RWPE2 (cell line): ENCODE measurements at regions not wholly inside any gene's neighbourhood (a gene's known extent, or its start where the extent isn't known, plus 50 kb on each side); places are given as distances from the start of the nearest gene placed in this dataset.

ENCODE experiments used
- ATAC-seq: fragments of 200-7000 bp; cut with Tn5 transposase; 3 replicates; pipeline ENCODE4 v1.9.1; 2021; ENCODE audit warnings: low read depth
- DNase-seq: peaks from one replicate; pipeline ENCODE4 v3.0.0-alpha.2; 2020; ENCODE audit warnings: low spot score
- H3K27ac ChIP-seq: fragments of 450-650 bp; 2 replicates; pipeline ENCODE4 v1.5.1; 2017; ENCODE audit warnings: mild to moderate bottlenecking; ENCODE audit not compliant: poor library complexity, severe bottlenecking
- H3K27me3 ChIP-seq: fragments of 250-450 bp; sonication (Bioruptor Pico); 2 replicates; pipeline ENCODE4 v1.5.1; 2021; ENCODE audit warnings: mild to moderate bottlenecking, moderate library complexity; ENCODE audit not compliant: insufficient read depth, poor library complexity, severe bottlenecking
- H3K36me3 ChIP-seq: fragments of 250-450 bp; sonication (Bioruptor Pico); 2 replicates; pipeline ENCODE4 v1.5.1; 2020; ENCODE audit warnings: low read depth, mild to moderate bottlenecking, moderate library complexity
- H3K4me1 ChIP-seq: fragments of 250-450 bp; sonication (Bioruptor Pico); 2 replicates; pipeline ENCODE4 v1.5.1; 2021; ENCODE audit warnings: mild to moderate bottlenecking, moderate library complexity; ENCODE audit not compliant: insufficient read depth, poor library complexity, severe bottlenecking
- H3K4me3 ChIP-seq: fragments of 250-450 bp; sonication (Bioruptor Pico); 2 replicates; pipeline ENCODE4 v1.5.1; 2021; ENCODE audit warnings: mild to moderate bottlenecking, moderate library complexity; ENCODE audit not compliant: severe bottlenecking
- H3K9me3 ChIP-seq: fragments of 250-450 bp; sonication (Bioruptor Pico); 2 replicates; pipeline ENCODE4 v1.5.1; 2021; ENCODE audit warnings: mild to moderate bottlenecking, moderate library complexity; ENCODE audit not compliant: severe bottlenecking
- TF ChIP-seq, protein P1 (sequence below): fragments of 450-650 bp; IDR thresholded peaks from one replicate; pipeline ENCODE4 v1.5.1; 2017; ENCODE audit warnings: mild to moderate bottlenecking, moderate library complexity; ENCODE audit not compliant: poor library complexity, severe bottlenecking

GRCh38 chr11:15871904-15872626 lies 484.3 kb downstream of the SOX6 start:
- TF ChIP-seq, protein P1, sequence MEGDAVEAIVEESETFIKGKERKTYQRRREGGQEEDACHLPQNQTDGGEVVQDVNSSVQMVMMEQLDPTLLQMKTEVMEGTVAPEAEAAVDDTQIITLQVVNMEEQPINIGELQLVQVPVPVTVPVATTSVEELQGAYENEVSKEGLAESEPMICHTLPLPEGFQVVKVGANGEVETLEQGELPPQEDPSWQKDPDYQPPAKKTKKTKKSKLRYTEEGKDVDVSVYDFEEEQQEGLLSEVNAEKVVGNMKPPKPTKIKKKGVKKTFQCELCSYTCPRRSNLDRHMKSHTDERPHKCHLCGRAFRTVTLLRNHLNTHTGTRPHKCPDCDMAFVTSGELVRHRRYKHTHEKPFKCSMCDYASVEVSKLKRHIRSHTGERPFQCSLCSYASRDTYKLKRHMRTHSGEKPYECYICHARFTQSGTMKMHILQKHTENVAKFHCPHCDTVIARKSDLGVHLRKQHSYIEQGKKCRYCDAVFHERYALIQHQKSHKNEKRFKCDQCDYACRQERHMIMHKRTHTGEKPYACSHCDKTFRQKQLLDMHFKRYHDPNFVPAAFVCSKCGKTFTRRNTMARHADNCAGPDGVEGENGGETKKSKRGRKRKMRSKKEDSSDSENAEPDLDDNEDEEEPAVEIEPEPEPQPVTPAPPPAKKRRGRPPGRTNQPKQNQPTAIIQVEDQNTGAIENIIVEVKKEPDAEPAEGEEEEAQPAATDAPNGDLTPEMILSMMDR: no peak
- Histone ChIP-seq H3K4me3 (no peak overlapping the region), H3K9me3 (no peaks in the 10 kb centered on the region), H3K36me3 (no peaks in the 10 kb centered on the region), H3K27ac (no peak overlapping the region), H3K4me1 (no peaks in the 10 kb centered on the region), H3K27me3 (no peaks in the 10 kb centered on the region)
- DNase-seq (no peak), ATAC-seq (no peak)

DNA sequence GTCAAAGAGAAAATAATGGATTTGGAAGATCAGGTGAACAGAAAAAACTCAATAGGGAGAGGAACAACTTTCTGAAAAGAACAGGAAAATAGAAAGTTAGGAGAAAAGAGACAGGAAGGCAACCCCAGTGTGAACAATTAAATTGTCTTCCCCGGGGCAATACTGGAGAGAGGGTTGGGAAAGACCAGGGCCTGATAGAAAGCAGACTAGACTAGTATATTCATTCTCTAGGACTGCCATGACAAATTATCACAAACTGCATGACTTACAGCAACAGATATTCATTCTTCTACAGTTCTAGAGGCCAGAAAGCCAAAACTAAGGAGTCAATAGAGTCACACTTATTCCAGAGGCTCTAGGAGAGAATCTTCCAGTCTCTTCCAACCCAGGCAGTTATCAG lies 482.8 kb downstream of the SOX6 start:
- TF ChIP-seq, protein P1: no peak
- Histone ChIP-seq H3K4me1 (no peaks in the 10 kb centered on the region), H3K4me3 (no peak overlapping the region)

DNA sequence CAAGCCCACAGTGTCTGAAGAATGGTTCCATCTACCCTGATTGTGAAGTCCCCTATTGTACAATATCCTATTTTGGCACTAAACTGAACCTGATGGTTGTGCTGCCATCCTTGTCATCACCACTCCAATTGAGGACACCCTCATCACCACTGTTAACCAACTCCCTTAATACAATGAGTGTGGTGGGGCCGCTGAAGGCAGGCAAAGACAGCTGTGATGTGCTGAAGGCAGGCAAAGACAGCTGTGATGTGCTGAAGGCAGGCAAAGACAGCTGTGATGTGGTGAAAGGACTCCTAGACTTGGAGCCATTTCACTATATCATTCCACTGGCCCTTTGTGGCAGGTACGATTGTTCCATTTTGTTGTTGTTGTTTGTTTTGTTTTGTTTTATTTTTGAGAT lies 481.6 kb downstream of the SOX6 start:
- ATAC-seq: no peak
- Histone ChIP-seq H3K4me1 (no peaks in the 10 kb centered on the region), H3K27ac (no peak overlapping the region), H3K27me3 (no peaks in the 10 kb centered on the region), H3K9me3 (no peaks in the 10 kb centered on the region), H3K4me3 (no peak overlapping the region), H3K36me3 (no peaks in the 10 kb centered on the region)
- TF ChIP-seq, protein P1: no peak
- no peak for DNase-seq

More for the DNA sequence above, 482.8 kb downstream of the SOX6 start:
- no peaks in the 10 kb centered on the region for H3K27me3 ChIP-seq
- DNase-seq (no peak), ATAC-seq (no peak)
- H3K36me3 ChIP-seq: no peaks in the 10 kb centered on the region
- no peaks in the 10 kb centered on the region for H3K9me3 ChIP-seq
- no peak overlapping the region for H3K27ac ChIP-seq

- no peak overlapping the region for H3K27ac ChIP-seq
- no peaks in the 10 kb centered on the region for H3K9me3 ChIP-seq
- H3K27me3 ChIP-seq: no peaks in the 10 kb centered on the region
- H3K36me3 ChIP-seq: no peaks in the 10 kb centered on the region
- H3K4me3 ChIP-seq: no peak overlapping the region
- ATAC-seq (no peak), DNase-seq (no peak)
- H3K4me1 ChIP-seq: no peaks in the 10 kb centered on the region
- TF ChIP-seq, protein P1: no peak
Observed at GRCh38 chr11:15875393-15875792, 481.0 kb downstream of the SOX6 start.

DNA sequence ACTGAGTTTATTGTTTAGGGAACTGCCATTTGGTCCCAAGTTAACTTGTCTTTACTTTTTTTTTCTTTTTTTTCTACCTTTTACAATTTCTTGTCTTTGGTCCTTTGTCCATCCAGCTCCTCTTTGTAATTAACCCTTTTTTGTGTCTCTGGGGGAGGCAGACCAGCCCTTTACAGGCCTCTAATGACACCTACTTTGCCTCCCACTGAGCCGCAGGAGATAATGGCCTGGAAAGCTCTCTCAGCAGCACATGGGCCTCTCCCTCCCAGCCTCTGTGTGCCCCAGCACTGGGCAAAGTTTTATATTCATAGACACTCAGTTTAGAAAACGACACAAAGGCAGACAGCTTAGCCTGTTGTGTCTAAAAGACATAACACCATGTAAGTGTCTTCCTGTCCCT lies 480.4 kb downstream of the SOX6 start:
- no peak for DNase-seq
- H3K4me3 ChIP-seq: no peak overlapping the region
- no peak overlapping the region for H3K27ac ChIP-seq
- H3K4me1 ChIP-seq: no peaks in the 10 kb centered on the region
- no peaks in the 10 kb centered on the region for H3K27me3 ChIP-seq
- H3K36me3 ChIP-seq: no peaks in the 10 kb centered on the region
- ATAC-seq: no peak
- TF ChIP-seq, protein P1: no peak
- no peaks in the 10 kb centered on the region for H3K9me3 ChIP-seq
